Esophagus squamous epithelium (tissue), 4 donors: ENCODE measurements at regions not wholly inside any gene's neighbourhood (a gene's known extent, or its start where the extent isn't known, plus 50 kb on each side); places are given as distances from the start of the nearest gene placed in this dataset.

Experiments used
- POLR2A ChIP-seq, 4 donors: fragments of 450-650 bp; IDR thresholded peaks; one replicate each; pipeline ENCODE4 v1.6.1; 2017; ENCODE audit warnings: antibody characterized with exemption in 4 of 4, mild to moderate bottlenecking in 4 of 4, moderate library complexity in 3 of 4
- TF ChIP-seq, protein P1 (sequence below), 6 experiments: fragments of 450-650 bp in 4 of 6; fragments of 200-600 bp in 2 of 6; sonication (generic) in 2 of 6; IDR thresholded peaks; one replicate each; pipeline ENCODE4 v1.5.1; 2016 to 2019; ENCODE audit warnings: antibody characterized with exemption in 6 of 6, mild to moderate bottlenecking in 4 of 6, moderate library complexity in 4 of 6

DNA sequence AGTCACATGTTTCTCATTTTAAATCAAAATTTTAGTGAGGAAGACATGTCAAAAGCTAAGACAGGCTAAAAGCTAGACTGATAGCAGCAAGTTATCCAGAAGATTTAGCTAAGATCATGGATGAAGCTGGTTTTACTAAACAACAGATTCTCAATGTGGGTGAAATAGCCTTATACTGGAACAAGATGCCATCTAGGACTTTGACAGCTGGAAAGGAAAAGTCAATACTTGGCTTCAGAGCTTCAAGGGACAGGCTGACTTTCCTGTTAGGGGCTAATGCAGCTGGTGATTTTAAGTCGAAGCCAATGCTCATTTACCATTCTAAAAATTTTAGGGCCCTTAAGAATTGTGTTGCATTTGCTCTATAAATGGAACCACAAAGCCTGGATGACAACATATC is 455.3 kb upstream of the SLC10A2 start:
- TF ChIP-seq, protein P1, sequence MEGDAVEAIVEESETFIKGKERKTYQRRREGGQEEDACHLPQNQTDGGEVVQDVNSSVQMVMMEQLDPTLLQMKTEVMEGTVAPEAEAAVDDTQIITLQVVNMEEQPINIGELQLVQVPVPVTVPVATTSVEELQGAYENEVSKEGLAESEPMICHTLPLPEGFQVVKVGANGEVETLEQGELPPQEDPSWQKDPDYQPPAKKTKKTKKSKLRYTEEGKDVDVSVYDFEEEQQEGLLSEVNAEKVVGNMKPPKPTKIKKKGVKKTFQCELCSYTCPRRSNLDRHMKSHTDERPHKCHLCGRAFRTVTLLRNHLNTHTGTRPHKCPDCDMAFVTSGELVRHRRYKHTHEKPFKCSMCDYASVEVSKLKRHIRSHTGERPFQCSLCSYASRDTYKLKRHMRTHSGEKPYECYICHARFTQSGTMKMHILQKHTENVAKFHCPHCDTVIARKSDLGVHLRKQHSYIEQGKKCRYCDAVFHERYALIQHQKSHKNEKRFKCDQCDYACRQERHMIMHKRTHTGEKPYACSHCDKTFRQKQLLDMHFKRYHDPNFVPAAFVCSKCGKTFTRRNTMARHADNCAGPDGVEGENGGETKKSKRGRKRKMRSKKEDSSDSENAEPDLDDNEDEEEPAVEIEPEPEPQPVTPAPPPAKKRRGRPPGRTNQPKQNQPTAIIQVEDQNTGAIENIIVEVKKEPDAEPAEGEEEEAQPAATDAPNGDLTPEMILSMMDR (IDR thresholded peaks at IDR 0.05) = no peak
- no peak for TF ChIP-seq POLR2A (IDR thresholded peaks at IDR 0.05)
